ENCODE measurements at regions not wholly inside any gene's neighbourhood (a gene's known extent, or its start where the extent isn't known, plus 50 kb on each side); places are given as distances from the start of the nearest gene placed in this dataset.
"Not testable (repeated sequence)": the region's sequence is repeated elsewhere in the genome, so short reads cannot be mapped to it uniquely, and the experiment has no call there.

DNA sequence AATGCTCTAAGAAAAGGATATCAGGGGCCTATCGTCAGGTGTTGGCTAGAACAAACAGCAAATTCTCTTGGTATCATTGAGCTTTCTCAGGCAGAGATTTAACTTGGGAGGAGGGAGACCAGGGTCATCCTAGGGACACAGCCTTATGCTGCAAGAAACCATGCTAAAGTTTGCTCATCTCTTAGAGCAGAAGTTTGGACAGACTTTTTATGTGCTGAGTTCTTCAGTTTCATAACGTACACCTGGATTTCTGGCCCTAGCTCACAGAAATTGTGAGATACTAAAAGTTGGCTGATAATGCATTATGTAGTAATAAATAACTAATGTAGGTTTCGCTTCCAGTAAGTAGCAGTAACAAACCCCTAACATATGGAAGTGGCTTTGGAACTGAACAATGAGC is 1359.8 kb upstream of the CDH9 start:
- no peaks in the 10 kb centered on the region for H3K27me3 ChIP-seq (ENCODE audit: insufficient read depth, low read length, poor library complexity)
- H3K4me3 ChIP-seq (ENCODE audit: low read depth in 1 of 2, low read length in 2 of 2) = no peak overlapping the region
- no peaks in the 10 kb centered on the region for H3K9me3 ChIP-seq (ENCODE audit: insufficient read depth, low read length, severe bottlenecking)
- TF ChIP-seq, protein P1, sequence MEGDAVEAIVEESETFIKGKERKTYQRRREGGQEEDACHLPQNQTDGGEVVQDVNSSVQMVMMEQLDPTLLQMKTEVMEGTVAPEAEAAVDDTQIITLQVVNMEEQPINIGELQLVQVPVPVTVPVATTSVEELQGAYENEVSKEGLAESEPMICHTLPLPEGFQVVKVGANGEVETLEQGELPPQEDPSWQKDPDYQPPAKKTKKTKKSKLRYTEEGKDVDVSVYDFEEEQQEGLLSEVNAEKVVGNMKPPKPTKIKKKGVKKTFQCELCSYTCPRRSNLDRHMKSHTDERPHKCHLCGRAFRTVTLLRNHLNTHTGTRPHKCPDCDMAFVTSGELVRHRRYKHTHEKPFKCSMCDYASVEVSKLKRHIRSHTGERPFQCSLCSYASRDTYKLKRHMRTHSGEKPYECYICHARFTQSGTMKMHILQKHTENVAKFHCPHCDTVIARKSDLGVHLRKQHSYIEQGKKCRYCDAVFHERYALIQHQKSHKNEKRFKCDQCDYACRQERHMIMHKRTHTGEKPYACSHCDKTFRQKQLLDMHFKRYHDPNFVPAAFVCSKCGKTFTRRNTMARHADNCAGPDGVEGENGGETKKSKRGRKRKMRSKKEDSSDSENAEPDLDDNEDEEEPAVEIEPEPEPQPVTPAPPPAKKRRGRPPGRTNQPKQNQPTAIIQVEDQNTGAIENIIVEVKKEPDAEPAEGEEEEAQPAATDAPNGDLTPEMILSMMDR (IDR thresholded peaks at IDR 0.05; ENCODE audit: borderline replicate concordance, extremely low read depth, low read length, poor library complexity, severe bottlenecking) = no peak
- TF ChIP-seq EZH2 (IDR thresholded peaks at IDR 0.05; ENCODE audit: borderline replicate concordance, low read depth, low read length, severe bottlenecking) = no peak
- no peak for ATAC-seq (ENCODE audit: insufficient read depth, low read depth)
- no peak overlapping the region for H3K4me2 ChIP-seq (ENCODE audit: insufficient read depth, low read length)
- no peaks in the 10 kb centered on the region for H4K20me1 ChIP-seq (ENCODE audit: insufficient read depth, low read length)
- H3K4me1 ChIP-seq (ENCODE audit: insufficient read depth, low read length) = no peaks in the 10 kb centered on the region
- H3K36me3 ChIP-seq (ENCODE audit: insufficient read depth, low read length) = no peaks in the 10 kb centered on the region
- H2AFZ ChIP-seq (ENCODE audit: low read depth, low read length) = no peak overlapping the region
- H3K27ac ChIP-seq (ENCODE audit: low read length) = no peak overlapping the region
- H3K79me2 ChIP-seq (ENCODE audit: insufficient read depth, low read length) = no peaks in the 10 kb centered on the region
- no peak for DNase-seq
- no peak overlapping the region for H3K9ac ChIP-seq (ENCODE audit: low read depth, low read length)

DNA sequence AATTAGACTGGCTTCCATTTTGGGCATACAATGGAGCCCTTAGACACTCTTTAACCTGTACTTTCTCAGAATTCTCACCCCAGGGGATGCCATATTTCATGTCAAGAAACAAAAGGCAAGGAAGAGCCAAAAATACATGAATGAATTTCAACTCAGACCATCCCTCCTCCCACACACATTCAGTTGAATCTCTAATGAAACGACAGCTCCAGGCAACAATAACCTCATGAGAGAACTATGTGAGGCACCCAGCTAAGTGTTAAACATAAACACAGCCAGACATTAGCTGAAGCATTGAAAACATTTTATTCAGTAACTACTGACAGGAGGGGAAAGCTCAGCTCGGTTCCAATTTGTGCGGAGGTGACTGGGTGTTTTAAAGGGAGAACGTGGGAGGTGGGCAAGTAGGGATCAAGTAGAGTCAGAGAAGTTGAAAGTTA is 1359.1 kb upstream of the CDH9 start:
- Histone ChIP-seq H3K9ac (ENCODE audit: low read depth, low read length) (no peak overlapping the region), H3K79me2 (ENCODE audit: insufficient read depth, low read length) (no peaks in the 10 kb centered on the region), H3K36me3 (ENCODE audit: insufficient read depth, low read length) (no peaks in the 10 kb centered on the region), H3K27me3 (ENCODE audit: insufficient read depth, low read length, poor library complexity) (no peaks in the 10 kb centered on the region), H3K4me2 (ENCODE audit: insufficient read depth, low read length) (no peak overlapping the region), H4K20me1 (ENCODE audit: insufficient read depth, low read length) (no peaks in the 10 kb centered on the region), H3K4me3 (ENCODE audit: low read depth in 1 of 2, low read length in 2 of 2) (no peak overlapping the region), H2AFZ (ENCODE audit: low read depth, low read length) (no peak overlapping the region), H3K9me3 (ENCODE audit: insufficient read depth, low read length, severe bottlenecking) (no peaks in the 10 kb centered on the region), H3K4me1 (ENCODE audit: insufficient read depth, low read length) (no peaks in the 10 kb centered on the region), H3K27ac (ENCODE audit: low read length) (no peak overlapping the region)
- TF ChIP-seq, protein P1 (IDR thresholded peaks at IDR 0.05; ENCODE audit: borderline replicate concordance, extremely low read depth, low read length, poor library complexity, severe bottlenecking) = no peak
- ATAC-seq (ENCODE audit: insufficient read depth, low read depth) (no peak), DNase-seq (no peak)

DNA sequence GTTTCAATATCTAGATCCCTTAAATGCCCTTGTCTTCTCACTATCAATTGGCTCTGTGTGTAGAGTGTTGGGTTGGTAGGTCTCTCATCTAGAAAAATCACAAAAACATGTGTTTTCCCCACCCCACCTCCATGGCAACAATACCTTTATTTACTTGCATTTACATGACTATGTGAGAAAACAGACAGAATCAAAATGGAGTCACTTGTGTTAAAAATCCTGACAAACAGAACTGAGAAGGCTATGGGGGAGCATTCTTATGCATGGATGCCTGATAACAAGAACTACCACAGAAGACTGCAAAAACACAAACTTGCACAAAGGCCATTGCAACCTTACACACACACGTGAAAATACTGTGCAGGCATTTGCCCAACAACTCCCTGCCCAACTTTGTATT is 1352.9 kb upstream of the CDH9 start:
- H3K9me3 ChIP-seq (ENCODE audit: insufficient read depth, low read length, severe bottlenecking) = no peaks in the 10 kb centered on the region
- no peak overlapping the region for H2AFZ ChIP-seq (ENCODE audit: low read depth, low read length)
- no peak overlapping the region for H3K9ac ChIP-seq (ENCODE audit: low read depth, low read length)
- no peaks in the 10 kb centered on the region for H4K20me1 ChIP-seq (ENCODE audit: insufficient read depth, low read length)
- H3K4me3 ChIP-seq (ENCODE audit: low read depth in 1 of 2, low read length in 2 of 2) = no peak overlapping the region
- no peaks in the 10 kb centered on the region for H3K36me3 ChIP-seq (ENCODE audit: insufficient read depth, low read length)
- no peak for DNase-seq
- H3K79me2 ChIP-seq (ENCODE audit: insufficient read depth, low read length) = no peaks in the 10 kb centered on the region
- TF ChIP-seq, protein P1 (IDR thresholded peaks at IDR 0.05; ENCODE audit: borderline replicate concordance, extremely low read depth, low read length, poor library complexity, severe bottlenecking) = no peak
- TF ChIP-seq EZH2 (IDR thresholded peaks at IDR 0.05; ENCODE audit: borderline replicate concordance, low read depth, low read length, severe bottlenecking) = no peak
- no peaks in the 10 kb centered on the region for H3K27me3 ChIP-seq (ENCODE audit: insufficient read depth, low read length, poor library complexity)
- H3K4me2 ChIP-seq (ENCODE audit: insufficient read depth, low read length) = no peak overlapping the region
- H3K4me1 ChIP-seq (ENCODE audit: insufficient read depth, low read length) = no peaks in the 10 kb centered on the region
- ATAC-seq (ENCODE audit: insufficient read depth, low read depth) = no peak
- H3K27ac ChIP-seq (ENCODE audit: low read length) = no peak overlapping the region

DNA sequence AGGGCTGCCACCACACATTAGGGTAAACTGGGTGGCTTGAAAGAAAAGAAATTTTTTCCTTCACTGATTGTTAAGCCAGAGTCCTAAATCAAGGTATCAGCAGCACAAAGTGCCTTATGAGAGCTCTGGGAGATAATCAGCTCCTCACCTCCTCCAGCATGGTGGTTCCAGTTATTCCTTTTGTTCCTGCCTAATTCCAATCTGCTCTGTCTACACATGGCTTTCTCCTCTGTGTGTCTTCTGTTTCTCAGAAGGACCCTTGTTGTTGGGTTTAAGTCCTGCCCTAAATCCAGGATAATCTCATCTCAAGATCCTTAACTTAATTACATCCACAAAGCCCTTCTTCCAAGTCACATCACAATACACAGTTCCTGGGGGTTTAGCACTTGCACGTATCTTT is 1352.0 kb upstream of the CDH9 start:
- no peaks in the 10 kb centered on the region for H3K9me3 ChIP-seq (ENCODE audit: insufficient read depth, low read length, severe bottlenecking)
- TF ChIP-seq, protein P1 (IDR thresholded peaks at IDR 0.05; ENCODE audit: borderline replicate concordance, extremely low read depth, low read length, poor library complexity, severe bottlenecking) = no peak
- no peak for TF ChIP-seq EZH2 (IDR thresholded peaks at IDR 0.05; ENCODE audit: borderline replicate concordance, low read depth, low read length, severe bottlenecking)
- no peak overlapping the region for H3K9ac ChIP-seq (ENCODE audit: low read depth, low read length)
- ATAC-seq (ENCODE audit: insufficient read depth, low read depth) = no peak
- H3K4me2 ChIP-seq (ENCODE audit: insufficient read depth, low read length) = no peak overlapping the region
- H3K36me3 ChIP-seq (ENCODE audit: insufficient read depth, low read length) = no peaks in the 10 kb centered on the region
- H2AFZ ChIP-seq (ENCODE audit: low read depth, low read length) = no peak overlapping the region
- H4K20me1 ChIP-seq (ENCODE audit: insufficient read depth, low read length) = no peaks in the 10 kb centered on the region
- no peak overlapping the region for H3K27ac ChIP-seq (ENCODE audit: low read length)
- no peaks in the 10 kb centered on the region for H3K27me3 ChIP-seq (ENCODE audit: insufficient read depth, low read length, poor library complexity)
- no peak for DNase-seq
- no peaks in the 10 kb centered on the region for H3K79me2 ChIP-seq (ENCODE audit: insufficient read depth, low read length)
- no peaks in the 10 kb centered on the region for H3K4me1 ChIP-seq (ENCODE audit: insufficient read depth, low read length)
- H3K4me3 ChIP-seq (ENCODE audit: low read depth in 1 of 2, low read length in 2 of 2) = no peak overlapping the region

DNA sequence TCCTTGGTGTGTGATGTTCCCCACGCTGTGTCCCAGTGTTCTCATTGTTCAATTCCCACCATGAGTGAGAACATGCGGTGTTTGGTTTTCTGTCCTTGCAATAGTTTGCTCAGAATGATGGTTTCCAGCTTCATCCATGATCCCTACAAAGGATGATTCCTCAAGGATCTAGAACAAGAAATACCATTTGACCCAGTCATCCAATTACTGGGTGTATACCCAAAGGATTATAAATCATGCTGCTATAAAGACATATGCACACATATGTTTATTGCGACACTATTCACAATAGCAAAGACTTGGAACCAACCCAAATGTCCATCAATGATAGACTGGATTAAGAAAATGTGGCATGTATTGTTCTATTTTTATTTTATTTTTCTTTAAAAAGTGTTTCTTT is 1351.3 kb upstream of the CDH9 start:
- not testable (repeated sequence) for H4K20me1 ChIP-seq (ENCODE audit: insufficient read depth, low read length); H3K4me1 ChIP-seq (ENCODE audit: insufficient read depth, low read length); H3K79me2 ChIP-seq (ENCODE audit: insufficient read depth, low read length); H3K36me3 ChIP-seq (ENCODE audit: insufficient read depth, low read length); DNase-seq; H3K27ac ChIP-seq (ENCODE audit: low read length); H2AFZ ChIP-seq (ENCODE audit: low read depth, low read length); H3K27me3 ChIP-seq (ENCODE audit: insufficient read depth, low read length, poor library complexity); H3K9me3 ChIP-seq (ENCODE audit: insufficient read depth, low read length, severe bottlenecking); H3K4me2 ChIP-seq (ENCODE audit: insufficient read depth, low read length); H3K9ac ChIP-seq (ENCODE audit: low read depth, low read length); ATAC-seq (ENCODE audit: insufficient read depth, low read depth); H3K4me3 ChIP-seq (ENCODE audit: low read depth in 1 of 2, low read length in 2 of 2)

Measured in DND-41 (cell line).